Type B pancreatic cell (in vitro differentiated cells): ENCODE measurements at regions not wholly inside any gene's neighbourhood (a gene's known extent, or its start where the extent isn't known, plus 50 kb on each side); places are given as distances from the start of the nearest gene placed in this dataset.

ENCODE experiments used
- DNase-seq: peaks from one replicate; pipeline ENCODE4 v3.0.0; 2021; ENCODE audit warnings: mixed read lengths; ENCODE audit not compliant: unreplicated experiment; ENCODE audit errors: extremely low spot score
- H3K27ac Mint-ChIP-seq: 2 replicates; pipeline ENCODE4 v1.8.0; 2021; ENCODE audit warnings: mild to moderate bottlenecking, mixed read lengths
- H3K27me3 Mint-ChIP-seq: 2 replicates; pipeline ENCODE4 v1.8.0; 2021; ENCODE audit warnings: mixed read lengths
- H3K36me3 Mint-ChIP-seq: 2 replicates; pipeline ENCODE4 v1.8.0; 2021; ENCODE audit warnings: mixed read lengths
- H3K4me1 Mint-ChIP-seq: one replicate; pipeline ENCODE4 v1.8.0; 2021; ENCODE audit warnings: mixed read lengths; ENCODE audit not compliant: unreplicated experiment
- H3K4me3 Mint-ChIP-seq: 2 replicates; pipeline ENCODE4 v1.8.0; 2021; ENCODE audit warnings: mild to moderate bottlenecking, mixed read lengths
- H3K9me3 Mint-ChIP-seq: 2 replicates; pipeline ENCODE4 v1.8.0; 2021; ENCODE audit warnings: mixed read lengths
- TF ChIP-seq, protein P1 (sequence below): fragments of 200-600 bp; sonication (generic); conservative IDR thresholded peaks from 2 replicates; pipeline ENCODE4 v1.5.0; 2021; ENCODE audit warnings: antibody characterized with exemption, mild to moderate bottlenecking

DNA sequence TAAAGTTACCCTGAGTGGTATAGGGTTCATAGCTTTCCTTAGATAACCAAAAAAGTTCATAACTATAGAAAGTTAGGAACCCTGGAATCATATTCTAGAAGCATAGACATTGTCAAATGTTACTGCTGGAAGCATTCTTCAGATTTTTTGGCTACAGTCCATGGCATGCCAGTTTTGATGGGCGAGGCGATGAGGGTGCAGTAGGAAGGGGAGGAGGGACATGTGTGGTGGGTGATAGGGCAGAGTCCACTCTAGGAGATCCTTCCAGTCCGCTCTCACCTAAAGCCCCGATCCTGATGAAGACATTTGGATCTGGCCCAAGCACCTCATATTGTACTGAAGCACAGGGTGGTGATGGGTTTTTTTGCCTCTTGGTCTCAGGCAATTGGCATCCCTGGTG lies 91.8 kb downstream of the HRH4 start:
- peaks cover 4% of the 10 kb centered on the region for H3K36me3 Mint-ChIP-seq
- TF ChIP-seq, protein P1, sequence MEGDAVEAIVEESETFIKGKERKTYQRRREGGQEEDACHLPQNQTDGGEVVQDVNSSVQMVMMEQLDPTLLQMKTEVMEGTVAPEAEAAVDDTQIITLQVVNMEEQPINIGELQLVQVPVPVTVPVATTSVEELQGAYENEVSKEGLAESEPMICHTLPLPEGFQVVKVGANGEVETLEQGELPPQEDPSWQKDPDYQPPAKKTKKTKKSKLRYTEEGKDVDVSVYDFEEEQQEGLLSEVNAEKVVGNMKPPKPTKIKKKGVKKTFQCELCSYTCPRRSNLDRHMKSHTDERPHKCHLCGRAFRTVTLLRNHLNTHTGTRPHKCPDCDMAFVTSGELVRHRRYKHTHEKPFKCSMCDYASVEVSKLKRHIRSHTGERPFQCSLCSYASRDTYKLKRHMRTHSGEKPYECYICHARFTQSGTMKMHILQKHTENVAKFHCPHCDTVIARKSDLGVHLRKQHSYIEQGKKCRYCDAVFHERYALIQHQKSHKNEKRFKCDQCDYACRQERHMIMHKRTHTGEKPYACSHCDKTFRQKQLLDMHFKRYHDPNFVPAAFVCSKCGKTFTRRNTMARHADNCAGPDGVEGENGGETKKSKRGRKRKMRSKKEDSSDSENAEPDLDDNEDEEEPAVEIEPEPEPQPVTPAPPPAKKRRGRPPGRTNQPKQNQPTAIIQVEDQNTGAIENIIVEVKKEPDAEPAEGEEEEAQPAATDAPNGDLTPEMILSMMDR: no peak
- H3K4me1 Mint-ChIP-seq: peaks cover 12% of the 10 kb centered on the region
- no peak overlapping the region for H3K4me3 Mint-ChIP-seq
- H3K27me3 Mint-ChIP-seq: peaks cover 8% of the 10 kb centered on the region
- H3K9me3 Mint-ChIP-seq: peaks cover 6% of the 10 kb centered on the region
- peak overlapping the region; percentile 40 for H3K27ac Mint-ChIP-seq
- no peak for DNase-seq

DNA sequence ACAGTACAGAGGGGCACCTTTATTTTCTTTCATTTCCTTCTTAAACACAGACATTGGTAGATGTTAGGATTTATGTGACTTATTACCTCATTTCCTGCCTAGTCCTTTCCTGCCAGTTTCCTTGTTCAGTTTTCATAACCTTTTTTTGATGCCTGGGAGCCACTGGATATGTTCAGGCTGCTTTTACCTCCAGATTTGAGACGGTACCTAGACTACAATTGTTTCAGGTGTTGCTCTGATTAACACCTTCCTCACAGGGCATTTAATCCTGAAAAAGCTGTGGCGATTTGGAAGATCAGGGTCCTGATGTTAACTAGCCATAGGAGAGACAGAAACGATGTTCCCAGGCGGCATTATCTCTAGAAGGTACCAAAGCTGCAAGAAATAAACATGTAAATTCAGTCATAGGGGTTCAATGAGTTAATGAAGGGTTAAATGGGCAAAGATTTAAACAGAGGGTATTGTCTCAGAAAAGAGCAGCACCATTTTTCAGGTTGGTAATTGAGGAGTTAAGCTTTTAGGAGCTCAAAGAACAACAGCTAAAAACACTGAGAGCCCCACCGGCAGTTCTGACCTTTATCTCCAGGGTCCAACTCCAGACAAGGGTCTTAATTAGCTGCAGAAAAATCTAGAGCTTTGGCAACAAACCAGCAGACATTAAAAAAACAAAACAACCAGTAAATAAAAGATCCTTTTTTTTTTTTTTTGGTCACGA lies 93.3 kb downstream of the HRH4 start:
- Mint-ChIP-seq H3K4me1 (peaks cover 12% of the 10 kb centered on the region), H3K27ac (no peak overlapping the region), H3K36me3 (peaks cover 4% of the 10 kb centered on the region), H3K27me3 (peaks cover 17% of the 10 kb centered on the region), H3K9me3 (peaks cover 6% of the 10 kb centered on the region), H3K4me3 (no peak overlapping the region)
- DNase-seq: no peak
- TF ChIP-seq, protein P1: no peak

DNA sequence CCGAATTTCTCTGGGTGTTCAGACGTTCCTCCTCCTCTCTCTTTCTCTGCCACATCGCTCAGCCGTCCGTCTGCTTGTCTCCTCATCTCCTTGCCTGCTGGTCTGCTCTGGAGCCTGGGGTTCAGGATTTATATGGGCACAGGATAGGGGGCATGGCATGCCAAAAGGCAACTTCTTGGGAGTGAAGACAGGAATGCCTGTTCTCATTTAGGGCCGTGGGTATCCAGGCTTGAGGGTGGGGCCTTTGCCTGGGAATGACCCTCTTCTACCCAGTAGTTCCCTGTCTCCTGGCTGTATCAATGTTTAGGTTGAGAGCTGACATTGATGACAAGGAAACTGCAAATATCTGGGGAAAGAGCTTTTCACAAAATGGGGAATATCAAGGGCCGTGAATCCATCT lies 98.0 kb downstream of the HRH4 start:
- Mint-ChIP-seq H3K4me3 (no peak overlapping the region), H3K36me3 (peaks cover 4% of the 10 kb centered on the region), H3K27ac (no peak overlapping the region), H3K4me1 (peaks cover 24% of the 10 kb centered on the region), H3K27me3 (peaks cover 39% of the 10 kb centered on the region), H3K9me3 (no peaks in the 10 kb centered on the region)
- TF ChIP-seq, protein P1: no peak
- DNase-seq: no peak

DNA sequence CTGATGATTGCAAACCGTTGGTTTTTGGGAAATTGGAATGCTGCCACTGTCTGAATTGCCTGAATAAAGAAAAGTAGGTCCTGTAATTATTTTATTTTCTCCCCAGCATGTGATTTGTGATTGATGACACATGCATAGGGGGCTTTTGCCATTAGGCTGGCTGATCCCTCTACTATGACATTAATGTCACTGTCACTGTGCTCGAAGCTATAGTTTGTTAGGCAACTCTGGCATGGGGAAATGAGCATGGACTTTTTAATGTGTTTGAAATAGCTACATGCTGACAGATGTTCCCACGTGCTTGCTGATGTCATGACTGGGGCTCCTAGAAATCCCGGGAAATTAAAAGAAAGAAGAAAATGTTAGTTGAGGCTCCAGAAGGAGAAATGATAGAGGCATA lies 99.1 kb downstream of the HRH4 start:
- TF ChIP-seq, protein P1: no peak
- no peak overlapping the region for H3K4me3 Mint-ChIP-seq
- H3K27me3 Mint-ChIP-seq: peaks cover 39% of the 10 kb centered on the region
- H3K27ac Mint-ChIP-seq: no peak overlapping the region
- no peaks in the 10 kb centered on the region for H3K9me3 Mint-ChIP-seq
- H3K4me1 Mint-ChIP-seq: peaks cover 15% of the 10 kb centered on the region
- H3K36me3 Mint-ChIP-seq: peaks cover 4% of the 10 kb centered on the region
- DNase-seq: no peak

DNA sequence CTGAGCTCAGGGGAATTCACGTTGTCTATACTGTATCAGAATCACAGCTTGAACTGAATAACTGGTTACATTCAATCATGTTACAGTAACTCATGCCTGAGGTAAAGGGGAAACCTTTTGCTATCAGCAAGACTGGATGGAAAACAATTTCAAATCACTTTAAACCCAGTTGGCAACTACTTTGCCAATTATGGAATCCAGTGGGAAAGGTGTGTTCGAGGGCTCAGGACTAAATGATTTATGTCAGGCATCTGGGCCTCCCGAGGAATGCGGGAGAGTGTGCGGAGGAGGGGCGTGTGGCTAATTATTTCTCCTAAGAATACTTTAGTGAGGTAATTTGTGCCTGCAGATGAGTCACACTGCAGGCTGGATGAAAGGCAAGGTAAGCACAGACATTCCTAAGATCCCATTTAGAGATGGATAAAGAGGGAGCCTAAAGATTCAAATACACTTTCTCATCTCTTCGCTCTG lies 100.1 kb downstream of the HRH4 start:
- Mint-ChIP-seq H3K27ac (peak overlapping the region; percentile 40), H3K4me1 (peaks cover 15% of the 10 kb centered on the region), H3K27me3 (peaks cover 39% of the 10 kb centered on the region), H3K9me3 (no peaks in the 10 kb centered on the region), H3K4me3 (peak overlapping the region; percentile 11), H3K36me3 (peaks cover 4% of the 10 kb centered on the region)
- no peak for DNase-seq
- TF ChIP-seq, protein P1: no peak
